PC-3 (cell line): ENCODE measurements at regions not wholly inside any gene's neighbourhood (a gene's known extent, or its start where the extent isn't known, plus 50 kb on each side); places are given as distances from the start of the nearest gene placed in this dataset.

Experiments
- CTCF ChIP-seq: fragments of 300-600 bp; sonication (generic); conservative IDR thresholded peaks from 2 replicates; pipeline ENCODE4 v1.5.1; 2017; ENCODE audit warnings: antibody characterized with exemption, low read depth, mild to moderate bottlenecking, low read length
- EZH2 ChIP-seq: fragments of 300-600 bp; sonication (generic); IDR thresholded peaks from one replicate; pipeline ENCODE4 v1.6.1; 2017; ENCODE audit warnings: antibody characterized with exemption, mild to moderate bottlenecking, low read length; ENCODE audit not compliant: unreplicated experiment

DNA sequence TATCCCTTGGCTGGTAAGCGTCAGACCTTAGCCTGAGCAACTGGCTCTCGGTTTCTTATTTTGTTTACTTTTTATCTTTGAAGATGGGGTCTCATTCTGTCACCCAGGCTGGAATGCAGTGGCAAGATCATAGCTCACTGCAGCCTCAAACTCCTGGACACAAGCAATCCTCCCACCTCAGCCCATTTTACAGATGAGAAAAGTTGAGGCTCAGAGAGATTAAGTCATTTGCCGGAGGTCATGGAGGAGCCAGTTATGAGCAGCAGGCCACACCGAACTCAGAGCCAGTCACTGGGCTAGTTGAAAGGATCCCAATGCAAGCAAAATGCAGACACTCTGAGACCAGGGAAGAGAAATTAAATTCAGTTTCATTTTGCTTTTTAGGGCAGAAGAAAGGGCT lies 293.6 kb downstream of the SHQ1 start:
- TF ChIP-seq CTCF (no peak), EZH2 (no peak)
